GM18507 (cell line): ENCODE measurements at regions not wholly inside any gene's neighbourhood (a gene's known extent, or its start where the extent isn't known, plus 50 kb on each side); places are given as distances from the start of the nearest gene placed in this dataset.
"Not testable (repeated sequence)": the region's sequence is repeated elsewhere in the genome, so short reads cannot be mapped to it uniquely, and the experiment has no call there.

ENCODE experiments used
- DNase-seq: peaks from one replicate; pipeline ENCODE4 v3.0.0; 2011; ENCODE audit warnings: low read depth; ENCODE audit not compliant: insufficient read length; ENCODE audit errors: extremely low spot score
- FAIRE-seq: peaks from 2 replicates; lab custom pipeline; 2011; peaks lifted over from hg19 to GRCh38; lab: Jason Lieb, UNC

GRCh38 chr12:58703866-58704265 is 216.4 kb downstream of the LRIG3 start:
- DNase-seq (no peak), FAIRE-seq (no peak)

- DNase-seq, FAIRE-seq: not testable (repeated sequence)
Measured at GRCh38 chr12:58704770-58705169, 215.5 kb downstream of the LRIG3 start.

- no peak for DNase-seq
- FAIRE-seq, result no peak
Measured at GRCh38 chr12:58710901-58711300, 209.4 kb downstream of the LRIG3 start.

- FAIRE-seq (no peak), DNase-seq (no peak)
Measured at GRCh38 chr12:58711974-58712373, 208.3 kb downstream of the LRIG3 start.

GRCh38 chr12:58712976-58713375 is 207.3 kb downstream of the LRIG3 start:
- FAIRE-seq (no peak), DNase-seq (no peak)

- FAIRE-seq (no peak), DNase-seq (no peak)
Measured at GRCh38 chr12:58719161-58719560, 201.1 kb downstream of the LRIG3 start.

GRCh38 chr12:58720421-58720820 is 199.9 kb downstream of the LRIG3 start:
- FAIRE-seq, result no peak

GRCh38 chr12:58725400-58726105 is 194.8 kb downstream of the LRIG3 start:
- DNase-seq (no peak), FAIRE-seq (no peak)

More at GRCh38 chr12:58720421-58720820, 199.9 kb downstream of the LRIG3 start:
- no peak for DNase-seq

- FAIRE-seq (no peak), DNase-seq (no peak)
Measured at GRCh38 chr12:58727521-58727920, 192.8 kb downstream of the LRIG3 start.

- FAIRE-seq, result no peak
- no peak for DNase-seq
Measured at GRCh38 chr12:58728397-58728796, 191.9 kb downstream of the LRIG3 start.

- DNase-seq (no peak), FAIRE-seq (no peak)
Measured at GRCh38 chr12:58731096-58731495, 189.2 kb downstream of the LRIG3 start.

GRCh38 chr12:58732894-58733293 is 187.4 kb downstream of the LRIG3 start:
- DNase-seq, result no peak
- no peak for FAIRE-seq

GRCh38 chr12:58741226-58741625 is 179.1 kb downstream of the LRIG3 start:
- FAIRE-seq, result no peak
- no peak for DNase-seq

GRCh38 chr12:58745348-58746125 is 174.8 kb downstream of the LRIG3 start:
- DNase-seq (no peak), FAIRE-seq (no peak)

- DNase-seq (no peak), FAIRE-seq (no peak)
Measured at GRCh38 chr12:58747533-58747932, 172.8 kb downstream of the LRIG3 start.

GRCh38 chr12:58750484-58750883 is 169.8 kb downstream of the LRIG3 start:
- DNase-seq (no peak), FAIRE-seq (no peak)

- FAIRE-seq (no peak), DNase-seq (no peak)
Measured at GRCh38 chr12:58757422-58757821, 162.9 kb downstream of the LRIG3 start.

GRCh38 chr12:58759745-58760144 is 160.6 kb downstream of the LRIG3 start:
- FAIRE-seq, DNase-seq: not testable (repeated sequence)

- DNase-seq (no peak), FAIRE-seq (no peak)
Measured at GRCh38 chr12:58761308-58761707, 159.0 kb downstream of the LRIG3 start.

GRCh38 chr12:58764100-58764953 is 156.0 kb downstream of the LRIG3 start:
- DNase-seq, result no peak
- FAIRE-seq, result no peak
